GM20000 (cell line): ENCODE measurements at regions not wholly inside any gene's neighbourhood (a gene's known extent, or its start where the extent isn't known, plus 50 kb on each side); places are given as distances from the start of the nearest gene placed in this dataset.

Experiments
- DNase-seq: peaks from one replicate; pipeline ENCODE4 v3.0.0; 2012; ENCODE audit warnings: low spot score
- TF ChIP-seq, protein P1 (sequence below): IDR thresholded peaks from 2 replicates; pipeline ENCODE4 v1.5.1; 2012; ENCODE audit warnings: mild to moderate bottlenecking, control low read depth; ENCODE audit errors: extremely low read depth, missing control alignments

DNA sequence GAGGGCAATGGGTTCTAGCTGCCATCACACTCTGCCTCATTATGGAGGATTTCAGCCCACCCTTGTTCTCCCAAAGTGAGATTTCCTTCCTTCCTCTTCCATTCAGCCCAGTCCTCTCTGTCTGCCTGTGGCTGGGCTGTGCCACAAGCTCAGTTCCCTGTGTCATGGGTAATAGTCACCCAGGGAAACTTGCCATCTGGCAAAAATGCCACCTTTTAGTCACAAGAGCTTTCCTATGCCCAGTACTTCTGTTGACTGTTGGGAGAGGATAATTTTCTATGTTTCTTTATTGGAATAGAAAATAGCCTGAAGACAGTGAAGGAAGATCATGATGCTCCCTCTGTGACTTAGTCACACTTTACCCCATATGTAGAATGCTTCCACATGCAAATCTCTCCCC lies 71.4 kb downstream of the TLR4 start:
- DNase-seq = no peak
- TF ChIP-seq, protein P1, sequence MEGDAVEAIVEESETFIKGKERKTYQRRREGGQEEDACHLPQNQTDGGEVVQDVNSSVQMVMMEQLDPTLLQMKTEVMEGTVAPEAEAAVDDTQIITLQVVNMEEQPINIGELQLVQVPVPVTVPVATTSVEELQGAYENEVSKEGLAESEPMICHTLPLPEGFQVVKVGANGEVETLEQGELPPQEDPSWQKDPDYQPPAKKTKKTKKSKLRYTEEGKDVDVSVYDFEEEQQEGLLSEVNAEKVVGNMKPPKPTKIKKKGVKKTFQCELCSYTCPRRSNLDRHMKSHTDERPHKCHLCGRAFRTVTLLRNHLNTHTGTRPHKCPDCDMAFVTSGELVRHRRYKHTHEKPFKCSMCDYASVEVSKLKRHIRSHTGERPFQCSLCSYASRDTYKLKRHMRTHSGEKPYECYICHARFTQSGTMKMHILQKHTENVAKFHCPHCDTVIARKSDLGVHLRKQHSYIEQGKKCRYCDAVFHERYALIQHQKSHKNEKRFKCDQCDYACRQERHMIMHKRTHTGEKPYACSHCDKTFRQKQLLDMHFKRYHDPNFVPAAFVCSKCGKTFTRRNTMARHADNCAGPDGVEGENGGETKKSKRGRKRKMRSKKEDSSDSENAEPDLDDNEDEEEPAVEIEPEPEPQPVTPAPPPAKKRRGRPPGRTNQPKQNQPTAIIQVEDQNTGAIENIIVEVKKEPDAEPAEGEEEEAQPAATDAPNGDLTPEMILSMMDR = no peak

GRCh38 chr9:117777823-117778222 lies 73.6 kb downstream of the TLR4 start:
- DNase-seq = no peak
- TF ChIP-seq, protein P1 = no peak

DNA sequence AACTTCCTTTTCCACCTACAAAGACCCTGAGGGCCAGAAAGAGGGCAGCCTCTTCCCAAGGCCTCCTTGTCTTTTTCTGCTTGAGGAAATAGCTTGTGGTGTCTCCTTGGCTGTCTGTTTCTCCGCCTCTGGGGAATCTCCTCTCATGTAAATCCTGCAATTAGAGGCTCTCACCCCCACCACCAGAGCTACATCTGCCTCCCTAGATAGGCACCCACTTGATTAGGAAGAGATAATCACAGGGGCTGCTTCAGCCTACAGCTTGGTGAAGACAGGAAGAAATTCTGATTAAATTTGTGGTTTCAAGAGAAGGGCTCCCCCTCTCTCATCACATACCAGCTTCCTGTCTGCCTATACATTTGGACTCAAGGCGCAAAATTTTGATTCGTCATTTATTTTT lies 75.6 kb downstream of the TLR4 start:
- TF ChIP-seq, protein P1 = no peak
- DNase-seq = no peak

- DNase-seq = peak; percentile 25
- TF ChIP-seq, protein P1 = peak; percentile 53
These were observed 79.0 kb downstream of the TLR4 start for GRCh38 chr9:117782931-117783788.

- TF ChIP-seq, protein P1 = no peak
- DNase-seq = peak; percentile 39
These were observed 79.6 kb downstream of the TLR4 start for GRCh38 chr9:117783828-117784227.

DNA sequence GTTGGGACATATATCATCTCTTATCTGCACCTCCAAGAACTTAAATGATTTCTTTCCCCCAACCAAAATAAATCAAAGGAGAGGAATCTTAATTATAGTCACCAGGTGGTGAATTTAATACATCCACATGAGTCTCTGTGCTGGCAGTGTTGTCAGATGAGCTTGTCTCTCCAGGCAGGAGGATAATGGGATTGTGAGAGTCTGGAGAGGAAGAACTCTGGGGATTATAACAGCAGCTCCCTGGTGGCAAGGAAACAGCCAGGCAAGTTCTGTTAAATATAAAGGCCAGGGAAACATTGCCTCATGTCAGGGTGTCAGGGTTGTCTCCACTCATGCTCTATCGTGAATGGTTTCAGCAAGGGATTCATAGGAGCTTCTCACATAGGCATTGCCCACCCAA lies 80.8 kb downstream of the TLR4 start:
- TF ChIP-seq, protein P1 = no peak
- DNase-seq = no peak

- TF ChIP-seq, protein P1 = no peak
- no peak for DNase-seq
These were observed 83.5 kb downstream of the TLR4 start for GRCh38 chr9:117787746-117788145.
